IPS-20b (cell line): ENCODE measurements at regions not wholly inside any gene's neighbourhood (a gene's known extent, or its start where the extent isn't known, plus 50 kb on each side); places are given as distances from the start of the nearest gene placed in this dataset.

Source experiments
- H3K27ac ChIP-seq: one replicate; pipeline ENCODE4 v1.5.1; 2013; ENCODE audit warnings: low read length
- H3K27me3 ChIP-seq: 2 replicates; pipeline ENCODE4 v1.6.1; 2013; ENCODE audit warnings: mild to moderate bottlenecking, low read length, inconsistent platforms; ENCODE audit not compliant: insufficient read depth
- H3K36me3 ChIP-seq: 2 replicates; pipeline ENCODE4 v1.6.1; 2013; ENCODE audit warnings: low read depth, mild to moderate bottlenecking, inconsistent platforms, low read length, moderate library complexity; ENCODE audit not compliant: insufficient read depth
- H3K4me1 ChIP-seq: 2 replicates; pipeline ENCODE4 v1.6.1; 2013; ENCODE audit warnings: mild to moderate bottlenecking, control low read depth, inconsistent platforms, low read length, moderate library complexity; ENCODE audit not compliant: insufficient read depth
- H3K4me3 ChIP-seq: 2 replicates; pipeline ENCODE4 v1.5.1; 2013; ENCODE audit warnings: mild to moderate bottlenecking, low read length, inconsistent platforms
- H3K9ac ChIP-seq: 2 replicates; pipeline ENCODE4 v1.6.1; 2013; ENCODE audit warnings: low read depth, mild to moderate bottlenecking, inconsistent platforms, low read length, moderate library complexity
- H3K9me3 ChIP-seq: 2 replicates; pipeline ENCODE4 v1.6.1; 2013; ENCODE audit warnings: mild to moderate bottlenecking, low read depth, low read length, inconsistent platforms; ENCODE audit not compliant: insufficient read depth

DNA sequence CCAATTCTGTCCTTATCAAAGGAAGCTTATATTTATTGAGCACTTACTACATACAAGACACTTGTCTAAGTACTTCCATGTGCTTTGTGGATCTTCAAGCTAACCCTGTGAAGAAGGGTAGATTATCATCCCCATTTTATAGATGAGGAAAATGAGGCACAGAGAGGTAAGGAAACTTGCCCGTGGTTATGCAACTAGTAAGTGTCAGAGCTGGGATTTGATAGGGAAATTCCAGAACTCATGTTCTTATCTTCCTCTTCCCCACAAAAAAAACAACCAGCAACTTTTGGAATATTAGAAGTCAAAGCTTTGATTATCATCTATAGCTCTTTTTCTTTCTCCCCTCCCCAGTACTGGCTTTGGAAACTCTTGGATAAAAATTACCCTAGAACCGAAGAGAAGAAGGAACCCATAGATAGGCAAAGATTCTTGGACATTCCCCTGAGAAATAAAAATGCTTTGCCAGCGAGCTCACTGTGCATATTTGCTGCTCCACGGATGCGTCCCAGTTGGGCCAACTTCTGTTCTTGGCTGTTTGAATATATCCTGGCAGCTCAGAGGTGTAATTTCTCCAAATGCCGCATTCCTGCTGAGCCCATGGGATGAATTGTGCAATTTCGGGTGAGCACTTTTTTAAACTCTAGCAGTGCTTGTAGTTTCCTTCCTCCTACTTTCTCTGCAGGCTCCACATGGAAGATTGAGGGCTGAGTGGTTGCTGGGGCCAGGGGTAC lies 591.5 kb upstream of the CFAP20DC start:
- Histone ChIP-seq H3K9me3 (no peaks in the 10 kb centered on the region), H3K4me1 (no peaks in the 10 kb centered on the region), H3K27me3 (no peaks in the 10 kb centered on the region), H3K27ac (no peak overlapping the region), H3K4me3 (no peak overlapping the region), H3K36me3 (no peaks in the 10 kb centered on the region), H3K9ac (no peak overlapping the region)

DNA sequence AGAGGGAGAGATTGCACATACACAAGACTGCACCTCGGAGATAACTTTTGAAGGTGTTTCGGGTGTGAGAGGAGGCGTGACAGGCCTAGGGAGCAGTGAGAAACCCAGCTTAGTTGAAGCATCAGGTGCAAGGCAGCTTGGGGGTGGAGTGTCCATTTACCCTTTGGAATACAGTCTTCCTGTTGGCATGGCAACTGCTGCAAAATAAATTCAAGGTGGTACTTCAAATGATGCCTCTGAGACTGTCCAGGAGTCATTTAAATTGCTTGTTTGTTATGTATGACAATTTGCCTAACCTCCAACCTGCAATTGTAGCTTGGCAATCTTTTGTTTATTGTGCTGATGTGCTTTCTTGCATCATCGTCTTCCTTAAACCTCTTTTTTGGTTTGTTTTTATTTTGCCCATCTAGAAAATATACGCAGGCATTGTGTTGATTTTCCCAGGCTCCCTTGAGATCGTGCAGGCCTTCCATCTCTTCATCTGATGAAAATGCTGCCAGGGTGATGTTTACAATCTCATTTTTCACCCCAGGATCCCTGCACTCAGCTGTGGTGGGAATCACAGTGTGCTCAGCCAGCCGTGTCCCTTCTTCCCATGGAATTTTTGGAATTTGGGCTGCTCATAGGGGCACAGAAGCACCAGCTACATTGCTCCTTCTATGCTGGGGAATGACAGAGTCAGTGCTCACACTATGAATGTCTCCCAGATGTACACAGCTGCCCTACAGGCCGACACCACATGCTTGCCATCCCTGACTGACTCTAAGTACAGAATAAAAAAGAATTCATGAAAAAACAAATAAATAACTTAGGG lies 583.1 kb upstream of the CFAP20DC start:
- H3K4me3 ChIP-seq, result no peak overlapping the region
- no peak overlapping the region for H3K9ac ChIP-seq
- H3K36me3 ChIP-seq, result no peaks in the 10 kb centered on the region
- no peaks in the 10 kb centered on the region for H3K27me3 ChIP-seq
- no peaks in the 10 kb centered on the region for H3K9me3 ChIP-seq
- no peak overlapping the region for H3K27ac ChIP-seq
- H3K4me1 ChIP-seq, result peaks cover 3% of the 10 kb centered on the region; the same call in 1 of the 2 replicates

DNA sequence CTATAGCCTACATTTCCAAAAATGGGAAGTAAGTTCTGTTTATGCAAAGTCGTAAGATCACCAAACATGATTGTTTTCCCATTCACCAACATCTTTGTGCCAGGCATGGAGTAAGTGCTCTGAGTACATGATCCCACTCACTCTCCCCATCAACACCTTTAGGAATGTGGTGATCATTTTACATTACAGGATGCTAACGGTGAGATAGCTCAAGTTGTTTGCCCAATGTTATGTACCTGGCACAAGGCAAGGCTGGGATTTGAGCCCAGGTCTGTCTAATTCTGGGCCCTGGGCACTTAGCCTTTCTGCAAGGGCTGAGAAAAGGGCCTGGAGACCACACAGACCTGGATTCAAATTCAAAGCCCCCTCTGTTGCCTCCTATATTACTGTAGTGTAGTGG lies 581.7 kb upstream of the CFAP20DC start:
- Histone ChIP-seq H3K36me3 (no peaks in the 10 kb centered on the region), H3K4me3 (no peak overlapping the region), H3K4me1 (peaks cover 3% of the 10 kb centered on the region; the same call in 1 of the 2 replicates), H3K9ac (no peak overlapping the region), H3K27me3 (no peaks in the 10 kb centered on the region), H3K27ac (no peak overlapping the region), H3K9me3 (no peaks in the 10 kb centered on the region)

DNA sequence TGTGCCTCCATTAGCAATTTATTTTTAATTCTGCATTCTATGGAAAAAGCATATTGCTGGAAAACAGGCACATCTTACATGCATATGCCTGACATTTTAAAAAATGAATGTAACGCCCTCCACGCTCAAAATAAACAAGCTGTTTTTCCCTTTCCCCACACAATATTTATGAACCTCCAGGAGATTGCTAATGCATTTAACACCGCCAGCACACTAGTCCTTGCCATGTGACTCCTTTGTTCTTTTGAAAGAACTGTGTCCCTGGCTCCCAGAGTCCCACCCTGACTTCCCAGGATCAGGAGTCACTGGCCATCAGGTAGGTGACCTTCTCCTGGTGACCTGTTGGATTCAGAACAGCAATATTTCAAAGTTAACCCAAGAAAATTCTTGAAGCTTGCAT lies 571.2 kb upstream of the CFAP20DC start:
- no peaks in the 10 kb centered on the region for H3K4me1 ChIP-seq

DNA sequence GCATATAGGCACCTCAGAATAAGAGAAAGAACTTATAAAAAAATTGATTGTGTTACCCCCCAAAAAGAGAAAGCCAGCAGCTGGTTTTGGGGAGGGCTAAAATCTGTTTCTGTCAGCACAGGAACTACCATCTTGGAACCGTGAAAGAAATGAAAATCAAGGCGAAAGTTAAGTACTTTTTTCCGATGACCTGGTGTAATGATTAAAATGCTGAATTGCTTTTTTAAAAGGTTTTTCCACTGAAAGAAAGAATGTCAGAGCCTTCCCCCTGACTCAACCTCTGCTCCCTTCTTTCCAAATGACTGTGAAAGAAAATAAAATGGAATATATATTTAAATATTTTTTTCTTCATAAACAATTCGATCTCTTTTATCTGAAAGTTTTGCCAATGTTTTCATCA lies 570.5 kb upstream of the CFAP20DC start:
- no peak overlapping the region for H3K9ac ChIP-seq
- H3K4me3 ChIP-seq, result no peak overlapping the region
- no peaks in the 10 kb centered on the region for H3K9me3 ChIP-seq
- no peaks in the 10 kb centered on the region for H3K4me1 ChIP-seq
- H3K27me3 ChIP-seq, result no peaks in the 10 kb centered on the region
- no peak overlapping the region for H3K27ac ChIP-seq
- H3K36me3 ChIP-seq, result no peaks in the 10 kb centered on the region

More for the DNA sequence above, 571.2 kb upstream of the CFAP20DC start:
- Histone ChIP-seq H3K9me3 (no peaks in the 10 kb centered on the region), H3K27ac (no peak overlapping the region), H3K4me3 (no peak overlapping the region), H3K9ac (no peak overlapping the region), H3K36me3 (no peaks in the 10 kb centered on the region), H3K27me3 (no peaks in the 10 kb centered on the region)

DNA sequence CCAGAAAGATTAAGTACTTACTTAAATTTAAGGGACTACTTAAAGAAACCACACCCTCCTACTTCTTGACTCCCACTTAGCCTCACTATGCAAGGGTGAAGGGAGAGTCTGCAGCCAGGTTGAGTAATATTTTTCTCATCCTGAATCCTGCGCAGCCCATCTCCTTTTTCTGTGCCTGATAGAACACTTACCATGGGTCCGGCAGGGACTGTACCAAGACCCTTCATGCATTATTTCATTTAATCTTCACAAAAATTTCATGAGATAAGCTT lies 562.6 kb upstream of the CFAP20DC start:
- Histone ChIP-seq H3K9me3 (peaks cover 15% of the 10 kb centered on the region; the same call in 1 of the 2 replicates), H3K27me3 (no peaks in the 10 kb centered on the region), H3K36me3 (no peaks in the 10 kb centered on the region), H3K4me1 (no peaks in the 10 kb centered on the region), H3K9ac (no peak overlapping the region), H3K27ac (no peak overlapping the region), H3K4me3 (no peak overlapping the region)

DNA sequence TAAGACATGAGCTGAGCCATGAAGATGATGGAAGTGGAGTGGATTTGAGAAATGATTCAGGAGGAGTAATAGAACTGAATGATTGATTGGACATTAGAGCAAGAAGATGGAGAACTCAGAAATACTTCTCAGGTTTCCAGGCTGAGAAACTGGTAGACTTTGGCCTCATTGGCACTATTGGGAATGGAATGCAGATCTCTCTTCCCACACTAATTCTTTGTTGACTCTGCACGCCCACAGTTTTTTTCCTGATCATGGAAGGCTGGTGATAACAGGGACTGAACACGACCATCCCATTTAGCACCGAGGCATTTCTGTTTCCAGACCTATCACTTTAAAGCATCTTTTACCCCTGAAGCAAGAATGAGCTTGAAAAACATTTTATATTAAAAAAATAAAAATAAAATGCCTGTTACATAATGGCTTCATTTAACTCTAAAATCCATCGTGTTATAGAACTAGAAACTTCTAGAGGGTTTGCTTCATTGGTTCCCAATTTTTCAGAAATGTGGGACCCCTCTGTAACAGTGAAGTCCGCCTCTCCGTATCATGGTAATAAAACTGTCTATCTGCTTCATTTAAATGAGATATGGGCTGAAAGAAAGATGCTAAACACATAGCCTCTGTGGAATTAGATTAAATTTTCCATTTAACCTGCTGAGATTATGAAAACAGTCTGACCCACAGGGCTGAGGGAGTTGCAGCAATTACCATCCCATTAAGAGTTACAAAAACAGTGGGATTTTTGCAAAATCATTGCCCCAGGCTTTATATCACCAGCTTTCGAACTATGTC lies 562.0 kb upstream of the CFAP20DC start:
- no peaks in the 10 kb centered on the region for H3K27me3 ChIP-seq

DNA sequence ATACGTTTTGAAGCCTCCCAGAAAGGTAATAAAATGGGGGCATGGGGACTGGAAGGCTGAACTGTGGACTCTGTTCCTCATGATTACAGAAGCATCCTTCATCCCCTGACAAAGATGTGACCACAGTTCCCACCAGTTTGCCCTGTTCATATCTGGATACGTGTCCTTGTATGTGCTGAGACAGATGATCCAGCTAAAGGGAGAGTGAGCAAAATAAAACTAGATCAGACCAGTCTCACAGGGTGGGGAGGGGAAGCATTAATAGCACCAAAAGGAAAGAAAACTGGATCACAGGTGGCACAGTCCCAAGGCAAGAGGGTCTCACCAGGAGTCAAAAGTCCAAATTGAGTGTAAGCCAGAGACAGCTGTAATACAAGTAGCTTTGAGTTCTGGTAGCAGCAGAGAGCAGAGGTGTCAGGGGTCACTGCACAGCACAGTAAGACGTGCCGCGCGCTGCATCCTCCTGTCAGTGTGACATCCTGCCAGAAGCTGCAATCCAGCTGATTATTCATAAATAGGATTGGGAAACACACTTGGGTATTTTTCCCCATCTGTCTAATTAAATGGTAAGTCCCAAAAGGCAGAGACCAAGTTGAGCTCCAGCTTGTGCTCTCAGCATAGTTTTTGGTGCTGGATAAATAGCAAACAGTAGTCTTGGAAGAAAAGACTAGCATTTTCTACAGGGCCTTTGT lies 560.0 kb upstream of the CFAP20DC start:
- H3K36me3 ChIP-seq, result no peaks in the 10 kb centered on the region
- no peak overlapping the region for H3K27ac ChIP-seq
- H3K27me3 ChIP-seq, result no peaks in the 10 kb centered on the region
- H3K9me3 ChIP-seq, result peaks cover 15% of the 10 kb centered on the region; the same call in 1 of the 2 replicates
- no peak overlapping the region for H3K9ac ChIP-seq
- no peak overlapping the region for H3K4me3 ChIP-seq
- H3K4me1 ChIP-seq, result no peaks in the 10 kb centered on the region

More for the DNA sequence above, 562.0 kb upstream of the CFAP20DC start:
- H3K4me1 ChIP-seq, result no peaks in the 10 kb centered on the region
- H3K4me3 ChIP-seq, result no peak overlapping the region
- H3K27ac ChIP-seq, result no peak overlapping the region
- no peak overlapping the region for H3K9ac ChIP-seq
- no peaks in the 10 kb centered on the region for H3K36me3 ChIP-seq
- peaks cover 15% of the 10 kb centered on the region; the same call in 1 of the 2 replicates for H3K9me3 ChIP-seq

DNA sequence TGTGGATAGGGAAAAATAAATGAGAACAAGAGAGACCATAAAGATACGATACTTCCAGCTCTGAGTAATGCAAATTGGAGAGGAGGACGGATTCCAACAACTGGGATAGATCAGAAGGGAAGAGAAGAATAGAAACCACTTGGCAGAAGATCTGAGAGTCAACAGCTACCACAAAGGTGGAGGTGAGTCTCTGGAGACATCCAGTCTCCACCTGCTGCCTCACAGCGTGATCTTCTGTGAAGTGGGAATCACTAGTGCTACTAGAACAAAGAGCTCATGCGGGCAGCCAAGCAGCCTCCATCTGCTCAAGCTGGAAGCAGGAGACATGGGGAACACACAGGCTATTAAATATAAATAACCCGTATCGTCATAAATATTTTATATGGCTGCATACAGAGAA lies 558.5 kb upstream of the CFAP20DC start:
- Histone ChIP-seq H3K9me3 (peaks cover 6% of the 10 kb centered on the region; the same call in 1 of the 2 replicates), H3K4me3 (no peak overlapping the region), H3K27me3 (no peaks in the 10 kb centered on the region), H3K36me3 (no peaks in the 10 kb centered on the region), H3K27ac (no peak overlapping the region), H3K4me1 (no peaks in the 10 kb centered on the region), H3K9ac (no peak overlapping the region)

DNA sequence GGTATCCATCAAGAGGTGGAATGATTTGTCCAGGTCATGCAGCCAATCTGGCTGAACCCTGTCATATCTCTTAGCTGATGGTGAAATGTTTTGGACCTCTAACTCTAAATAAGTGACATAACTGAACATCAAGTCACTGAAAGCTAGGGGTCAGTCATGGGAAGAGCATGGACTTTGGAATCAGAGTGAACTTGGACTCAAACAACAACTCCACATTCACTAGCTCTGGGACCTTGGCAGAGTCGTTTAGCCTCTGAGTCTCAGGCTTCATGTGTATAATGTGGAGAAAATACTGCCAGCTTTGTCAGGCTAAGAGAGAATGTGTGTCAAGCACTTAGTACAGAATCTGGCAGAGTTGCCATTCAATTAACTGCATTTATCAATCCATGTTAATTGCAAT lies 557.8 kb upstream of the CFAP20DC start:
- no peak overlapping the region for H3K27ac ChIP-seq
- H3K36me3 ChIP-seq, result no peaks in the 10 kb centered on the region
- H3K4me1 ChIP-seq, result no peaks in the 10 kb centered on the region
- no peaks in the 10 kb centered on the region for H3K9me3 ChIP-seq
- no peak overlapping the region for H3K4me3 ChIP-seq
- no peaks in the 10 kb centered on the region for H3K27me3 ChIP-seq
- no peak overlapping the region for H3K9ac ChIP-seq

DNA sequence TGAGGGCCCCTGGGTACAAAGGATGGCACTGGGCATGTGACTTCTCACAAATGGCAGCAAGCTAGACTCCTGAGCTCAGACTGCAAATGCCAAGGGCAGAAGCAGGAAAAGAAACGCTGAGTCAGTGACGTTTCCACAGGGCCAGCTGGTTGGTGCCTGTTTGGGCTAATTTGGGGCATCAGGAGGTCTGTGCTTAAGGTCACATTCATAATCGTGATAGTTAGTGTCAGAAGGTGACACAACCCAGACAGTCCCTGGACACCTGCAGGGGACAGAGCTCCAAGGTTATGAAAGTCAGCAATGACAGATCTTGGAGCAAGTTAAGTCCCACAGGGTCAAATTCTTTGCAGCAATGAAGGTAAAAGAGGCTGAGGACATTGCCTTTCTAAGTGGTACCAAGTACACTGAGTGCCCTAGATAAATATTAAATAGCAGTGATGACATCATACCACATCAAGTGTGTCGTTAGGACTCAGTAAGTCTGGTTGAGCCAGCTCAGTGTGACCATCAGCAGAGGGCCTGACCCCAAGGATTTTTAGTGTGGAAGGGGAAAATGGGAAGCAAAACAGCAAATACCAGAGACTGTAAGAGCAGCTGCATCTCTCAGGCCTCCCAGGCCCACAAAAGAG lies 556.9 kb upstream of the CFAP20DC start:
- Histone ChIP-seq H3K36me3 (no peaks in the 10 kb centered on the region), H3K27ac (no peak overlapping the region), H3K9ac (no peak overlapping the region), H3K4me3 (no peak overlapping the region), H3K9me3 (no peaks in the 10 kb centered on the region), H3K4me1 (no peaks in the 10 kb centered on the region), H3K27me3 (no peaks in the 10 kb centered on the region)
